T-helper 17 cell (primary cell): ENCODE measurements at regions not wholly inside any gene's neighbourhood (a gene's known extent, or its start where the extent isn't known, plus 50 kb on each side); places are given as distances from the start of the nearest gene placed in this dataset.

Experiments
- ATAC-seq: fragments of 150-1000 bp; cut with Tn5 transposase; 2 replicates; pipeline ENCODE4 v1.10.0; 2021; ENCODE audit warnings: mild to moderate bottlenecking, moderate library complexity
- DNase-seq, 3 donors: peaks; one replicate each; pipeline versions ENCODE4 v3.0.0 to v3.0.0-alpha.2; 2020 to 2021
- H3K9me3 ChIP-seq: one replicate; pipeline ENCODE4 v1.7.0; 2013; ENCODE audit warnings: low read length, mild to moderate bottlenecking; ENCODE audit not compliant: control insufficient read depth, poor library complexity, severe bottlenecking
- H3K27ac Mint-ChIP-seq: one replicate; pipeline ENCODE4 v1.8.0; 2022; ENCODE audit warnings: mild to moderate bottlenecking, moderate library complexity, mixed read lengths
- H3K27me3 Mint-ChIP-seq: one replicate; pipeline ENCODE4 v1.8.0; 2022; ENCODE audit warnings: mixed read lengths
- H3K36me3 Mint-ChIP-seq: one replicate; pipeline ENCODE4 v1.8.0; 2022; ENCODE audit warnings: low read depth, mixed read lengths
- H3K4me1 Mint-ChIP-seq: one replicate; pipeline ENCODE4 v1.8.0; 2022; ENCODE audit warnings: mild to moderate bottlenecking, mixed read lengths
- H3K4me3 Mint-ChIP-seq: one replicate; pipeline ENCODE4 v1.8.0; 2022; ENCODE audit warnings: mild to moderate bottlenecking, moderate library complexity, mixed read lengths

- no peaks in the 10 kb centered on the region for H3K9me3 ChIP-seq
- no peak overlapping the region for H3K27ac Mint-ChIP-seq
- ATAC-seq, result no peak
- no peaks in the 10 kb centered on the region for H3K36me3 Mint-ChIP-seq
- H3K4me1 Mint-ChIP-seq, result no peaks in the 10 kb centered on the region
- no peak overlapping the region for H3K4me3 Mint-ChIP-seq
- H3K27me3 Mint-ChIP-seq, result peaks cover 23% of the 10 kb centered on the region
- no peak for DNase-seq
Observed at GRCh38 chr2:41647468-41648050, 400.3 kb upstream of the PKDCC start.

- Mint-ChIP-seq H3K4me1 (no peaks in the 10 kb centered on the region), H3K36me3 (no peaks in the 10 kb centered on the region), H3K27ac (no peak overlapping the region), H3K27me3 (peaks cover 14% of the 10 kb centered on the region), H3K4me3 (no peak overlapping the region)
- ATAC-seq, result no peak
- H3K9me3 ChIP-seq, result no peaks in the 10 kb centered on the region
- DNase-seq, result no peak
Observed at GRCh38 chr2:41657226-41657625, 390.6 kb upstream of the PKDCC start.

- ATAC-seq (no peak), DNase-seq (no peak)
- no peaks in the 10 kb centered on the region for H3K9me3 ChIP-seq
- Mint-ChIP-seq H3K4me1 (no peaks in the 10 kb centered on the region), H3K4me3 (no peak overlapping the region), H3K27me3 (peaks cover 9% of the 10 kb centered on the region), H3K27ac (no peak overlapping the region), H3K36me3 (no peaks in the 10 kb centered on the region)
Observed at GRCh38 chr2:41659758-41660157, 388.1 kb upstream of the PKDCC start.

DNA sequence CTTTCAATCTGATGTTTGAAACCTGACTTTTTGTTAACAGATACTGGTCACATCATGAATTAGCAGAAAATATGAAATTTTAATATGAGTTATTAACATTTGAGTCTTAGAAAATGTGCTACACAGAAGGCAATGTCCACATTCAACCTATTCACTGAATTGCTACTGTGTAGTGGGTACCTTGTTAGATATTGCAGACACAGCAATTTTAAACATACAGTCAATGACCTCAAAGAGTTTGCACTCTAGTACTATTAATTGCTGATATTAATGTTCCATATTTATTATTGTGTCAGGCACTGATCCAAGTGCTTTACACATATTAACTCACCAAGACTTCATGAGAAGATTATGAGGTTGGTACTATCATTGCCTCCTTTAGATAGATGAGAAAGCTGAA is 385.4 kb upstream of the PKDCC start:
- no peaks in the 10 kb centered on the region for H3K4me1 Mint-ChIP-seq
- H3K27me3 Mint-ChIP-seq, result peaks cover 14% of the 10 kb centered on the region
- no peak overlapping the region for H3K4me3 Mint-ChIP-seq
- no peaks in the 10 kb centered on the region for H3K36me3 Mint-ChIP-seq
- no peak for DNase-seq
- no peak for ATAC-seq
- H3K27ac Mint-ChIP-seq, result no peak overlapping the region
- H3K9me3 ChIP-seq, result no peaks in the 10 kb centered on the region

GRCh38 chr2:41663056-41663455 is 384.8 kb upstream of the PKDCC start:
- Mint-ChIP-seq H3K27ac (no peak overlapping the region), H3K27me3 (peaks cover 20% of the 10 kb centered on the region), H3K4me3 (no peak overlapping the region), H3K36me3 (no peaks in the 10 kb centered on the region), H3K4me1 (no peaks in the 10 kb centered on the region)
- no peak for DNase-seq
- no peak for ATAC-seq
- H3K9me3 ChIP-seq, result no peaks in the 10 kb centered on the region

DNA sequence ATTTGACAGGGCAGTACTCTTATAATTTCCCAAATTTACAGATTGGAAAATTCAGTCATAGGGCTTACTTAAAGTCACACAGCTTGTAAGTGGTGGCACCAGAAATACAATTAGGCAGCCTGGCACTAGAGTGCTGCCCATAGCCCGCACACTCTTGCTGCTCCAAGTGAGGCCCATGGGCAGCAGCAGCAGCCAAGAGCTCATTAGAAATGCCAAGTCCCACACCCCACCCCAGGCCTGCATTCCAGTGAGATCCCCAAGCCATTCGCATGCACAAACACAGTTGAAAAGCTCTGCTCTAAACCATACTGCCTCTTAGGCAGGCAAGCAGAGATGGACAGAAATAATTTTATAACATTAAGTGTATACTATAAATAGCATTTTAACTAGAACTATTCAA is 379.3 kb upstream of the PKDCC start:
- no peak for ATAC-seq
- Mint-ChIP-seq H3K27me3 (peaks cover 35% of the 10 kb centered on the region), H3K27ac (no peak overlapping the region), H3K36me3 (peaks cover 3% of the 10 kb centered on the region), H3K4me1 (peaks cover 2% of the 10 kb centered on the region), H3K4me3 (no peak overlapping the region)
- no peak for DNase-seq
- no peaks in the 10 kb centered on the region for H3K9me3 ChIP-seq

DNA sequence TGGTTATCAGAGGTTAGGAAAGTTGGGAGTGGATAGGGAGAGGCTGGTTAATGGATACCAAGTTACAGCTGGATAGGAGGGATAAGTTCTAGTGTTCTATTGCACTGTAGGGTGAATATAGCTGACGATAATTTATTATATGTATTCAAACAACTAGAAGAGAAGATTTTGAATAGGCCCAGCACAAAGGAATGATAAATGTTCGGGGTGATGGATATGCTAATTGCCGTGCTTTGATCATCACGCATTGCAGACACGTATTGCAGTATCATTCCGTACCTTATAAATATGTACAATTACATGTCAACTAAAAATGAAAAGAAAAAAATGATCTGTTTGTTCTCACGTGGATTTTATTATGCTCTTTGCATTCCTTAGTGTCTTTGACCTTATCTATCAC is 369.2 kb upstream of the PKDCC start:
- Mint-ChIP-seq H3K4me3 (no peak overlapping the region), H3K4me1 (no peaks in the 10 kb centered on the region), H3K27ac (no peak overlapping the region), H3K27me3 (peaks cover 22% of the 10 kb centered on the region), H3K36me3 (no peaks in the 10 kb centered on the region)
- no peak for DNase-seq
- H3K9me3 ChIP-seq, result no peaks in the 10 kb centered on the region
- ATAC-seq, result no peak

GRCh38 chr2:41686156-41686555 is 361.7 kb upstream of the PKDCC start:
- H3K27me3 Mint-ChIP-seq, result peaks cover 38% of the 10 kb centered on the region
- DNase-seq (no peak), ATAC-seq (no peak)
- H3K27ac Mint-ChIP-seq, result no peak overlapping the region
- H3K36me3 Mint-ChIP-seq, result no peaks in the 10 kb centered on the region
- H3K4me1 Mint-ChIP-seq, result no peaks in the 10 kb centered on the region
- H3K4me3 Mint-ChIP-seq, result no peak overlapping the region
- no peaks in the 10 kb centered on the region for H3K9me3 ChIP-seq

GRCh38 chr2:41691561-41691960 is 356.3 kb upstream of the PKDCC start:
- H3K9me3 ChIP-seq, result no peaks in the 10 kb centered on the region
- DNase-seq, result no peak
- no peak overlapping the region for H3K4me3 Mint-ChIP-seq
- H3K27me3 Mint-ChIP-seq, result peaks cover 48% of the 10 kb centered on the region
- H3K27ac Mint-ChIP-seq, result no peak overlapping the region
- no peak for ATAC-seq
- no peaks in the 10 kb centered on the region for H3K4me1 Mint-ChIP-seq
- H3K36me3 Mint-ChIP-seq, result peaks cover 3% of the 10 kb centered on the region

- H3K4me1 Mint-ChIP-seq, result peaks cover 7% of the 10 kb centered on the region
- H3K9me3 ChIP-seq, result no peaks in the 10 kb centered on the region
- H3K36me3 Mint-ChIP-seq, result peaks cover 7% of the 10 kb centered on the region
- no peak overlapping the region for H3K4me3 Mint-ChIP-seq
- ATAC-seq (no peak), DNase-seq (no peak)
- no peak overlapping the region for H3K27ac Mint-ChIP-seq
- H3K27me3 Mint-ChIP-seq, result peaks cover 62% of the 10 kb centered on the region
Observed at GRCh38 chr2:41694536-41695049, 353.2 kb upstream of the PKDCC start.

- Mint-ChIP-seq H3K36me3 (peaks cover 7% of the 10 kb centered on the region), H3K27ac (no peak overlapping the region), H3K4me1 (peaks cover 11% of the 10 kb centered on the region), H3K4me3 (no peak overlapping the region), H3K27me3 (peaks cover 67% of the 10 kb centered on the region)
- no peaks in the 10 kb centered on the region for H3K9me3 ChIP-seq
- DNase-seq (no peak), ATAC-seq (no peak)
Observed at GRCh38 chr2:41695198-41696113, 352.4 kb upstream of the PKDCC start.

GRCh38 chr2:41697389-41697788 is 350.4 kb upstream of the PKDCC start:
- DNase-seq, result no peak
- no peak for ATAC-seq
- H3K27me3 Mint-ChIP-seq, result peaks cover 55% of the 10 kb centered on the region
- H3K4me3 Mint-ChIP-seq, result no peak overlapping the region
- peaks cover 7% of the 10 kb centered on the region for H3K36me3 Mint-ChIP-seq
- no peak overlapping the region for H3K27ac Mint-ChIP-seq
- H3K4me1 Mint-ChIP-seq, result peaks cover 13% of the 10 kb centered on the region
- no peaks in the 10 kb centered on the region for H3K9me3 ChIP-seq

GRCh38 chr2:41698678-41699422 is 349.0 kb upstream of the PKDCC start:
- H3K4me1 Mint-ChIP-seq, result peaks cover 13% of the 10 kb centered on the region
- no peaks in the 10 kb centered on the region for H3K9me3 ChIP-seq
- H3K4me3 Mint-ChIP-seq, result no peak overlapping the region
- no peak for DNase-seq
- peaks cover 7% of the 10 kb centered on the region for H3K36me3 Mint-ChIP-seq
- H3K27me3 Mint-ChIP-seq, result peaks cover 55% of the 10 kb centered on the region
- H3K27ac Mint-ChIP-seq, result no peak overlapping the region
- no peak for ATAC-seq
